ENCODE measurements at regions not wholly inside any gene's neighbourhood (a gene's known extent, or its start where the extent isn't known, plus 50 kb on each side); places are given as distances from the start of the nearest gene placed in this dataset.

DNA sequence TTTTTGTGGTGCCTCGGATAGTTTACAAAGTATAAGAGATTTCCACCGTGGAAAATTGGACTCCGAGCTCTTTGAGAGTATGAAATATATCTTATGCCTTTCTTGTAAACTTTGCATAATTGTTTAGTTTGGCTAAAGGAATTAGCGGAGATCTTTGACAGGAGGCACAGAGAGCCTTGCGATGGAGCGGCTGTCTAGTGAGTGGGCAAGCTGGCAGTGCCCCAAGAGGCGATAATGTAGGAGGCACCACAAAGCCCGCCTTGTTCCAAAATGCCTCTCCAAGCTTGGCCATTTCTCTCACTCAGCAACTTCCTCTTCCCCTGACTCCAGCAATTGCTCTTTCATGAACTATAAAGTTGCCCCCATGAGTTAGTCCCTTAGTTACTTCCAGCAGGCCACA, 270.1 kb upstream of the PRICKLE1 start:
- no peaks in the 10 kb centered on the region for H3K36me3 ChIP-seq (ENCODE audit: insufficient read depth, low read length)
- H3K9ac ChIP-seq (ENCODE audit: insufficient read length) = no peak overlapping the region
- no peaks in the 10 kb centered on the region for H3K9me3 ChIP-seq (ENCODE audit: low read depth, low read length)
- no peak for DNase-seq (ENCODE audit: low read depth, low spot score)
- no peak overlapping the region for H3K4me3 ChIP-seq
- no peak overlapping the region for H3K27ac ChIP-seq
- TF ChIP-seq FOXP2 (optimal IDR thresholded peaks at IDR 0.05; ENCODE audit: control extremely low read depth, extremely low read length, insufficient read depth) (no peak), EZH2 (IDR thresholded peaks at IDR 0.05) (no peak), POLR2AphosphoS5 (IDR thresholded peaks at IDR 0.05; ENCODE audit: borderline replicate concordance, low read depth, low read length) (no peak)

DNA sequence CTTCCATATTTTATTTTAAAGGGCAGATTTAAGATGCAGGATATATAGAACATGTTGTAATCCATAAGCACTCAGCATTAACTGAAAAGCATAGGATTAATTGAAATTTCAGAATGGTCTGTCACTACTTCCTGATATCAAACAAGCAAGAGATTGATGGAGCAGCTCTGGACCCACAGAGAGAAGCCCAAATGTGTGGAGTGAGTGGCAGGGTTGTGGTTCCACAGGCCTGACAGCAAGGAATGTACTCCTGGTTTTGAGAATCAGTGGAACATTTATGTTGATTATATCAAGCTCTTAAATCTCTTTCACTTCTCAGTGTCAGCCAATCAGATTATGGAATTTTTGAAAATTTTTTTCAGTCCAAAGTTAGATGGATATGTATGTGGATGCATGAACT, 267.6 kb upstream of the PRICKLE1 start:
- DNase-seq (ENCODE audit: low read depth, low spot score) = no peak
- no peaks in the 10 kb centered on the region for H3K36me3 ChIP-seq (ENCODE audit: insufficient read depth, low read length)
- no peak overlapping the region for H3K27ac ChIP-seq
- H3K9me3 ChIP-seq (ENCODE audit: low read depth, low read length) = no peaks in the 10 kb centered on the region
- H3K9ac ChIP-seq (ENCODE audit: insufficient read length) = no peak overlapping the region
- H3K4me3 ChIP-seq = no peak overlapping the region
- TF ChIP-seq POLR2AphosphoS5 (IDR thresholded peaks at IDR 0.05; ENCODE audit: borderline replicate concordance, low read depth, low read length) (no peak), FOXP2 (optimal IDR thresholded peaks at IDR 0.05; ENCODE audit: control extremely low read depth, extremely low read length, insufficient read depth) (no peak), EZH2 (IDR thresholded peaks at IDR 0.05) (no peak)

DNA sequence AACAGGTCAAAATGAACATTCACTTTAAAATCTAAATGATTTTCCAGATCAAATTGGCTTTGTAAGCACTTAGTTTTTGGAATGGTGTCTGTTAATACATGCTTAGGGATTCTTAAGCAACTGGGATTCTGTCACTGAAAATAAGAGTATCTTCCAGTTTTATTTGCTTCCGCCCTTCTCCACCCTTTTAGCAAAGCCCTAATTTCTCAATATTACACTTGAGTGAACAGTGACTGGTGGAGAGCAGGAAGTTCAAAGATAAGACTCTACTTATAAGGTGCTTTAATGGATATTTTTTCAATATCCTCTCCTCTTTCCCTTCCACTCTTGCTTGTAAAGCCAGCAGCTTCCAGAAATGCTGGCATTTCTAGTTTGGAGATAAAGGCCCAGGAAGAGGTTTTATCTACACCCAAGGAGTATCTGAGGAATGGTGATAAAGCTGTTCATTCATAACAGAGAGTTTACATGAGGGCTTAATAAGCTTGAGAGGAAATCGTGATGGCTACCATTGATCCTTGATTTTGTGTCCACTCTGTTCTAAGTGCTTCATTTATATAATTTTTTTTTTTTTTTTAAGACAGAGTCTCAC, 265.9 kb upstream of the PRICKLE1 start:
- Histone ChIP-seq H3K9me3 (ENCODE audit: low read depth, low read length) (no peaks in the 10 kb centered on the region), H3K36me3 (ENCODE audit: insufficient read depth, low read length) (no peaks in the 10 kb centered on the region), H3K4me3 (no peak overlapping the region), H3K27ac (no peak overlapping the region), H3K9ac (ENCODE audit: insufficient read length) (no peak overlapping the region)
- no peak for DNase-seq (ENCODE audit: low read depth, low spot score)
- TF ChIP-seq POLR2AphosphoS5 (IDR thresholded peaks at IDR 0.05; ENCODE audit: borderline replicate concordance, low read depth, low read length) = no peak
- no peak for TF ChIP-seq EZH2 (IDR thresholded peaks at IDR 0.05)
- TF ChIP-seq FOXP2 (optimal IDR thresholded peaks at IDR 0.05; ENCODE audit: control extremely low read depth, extremely low read length, insufficient read depth) = no peak

DNA sequence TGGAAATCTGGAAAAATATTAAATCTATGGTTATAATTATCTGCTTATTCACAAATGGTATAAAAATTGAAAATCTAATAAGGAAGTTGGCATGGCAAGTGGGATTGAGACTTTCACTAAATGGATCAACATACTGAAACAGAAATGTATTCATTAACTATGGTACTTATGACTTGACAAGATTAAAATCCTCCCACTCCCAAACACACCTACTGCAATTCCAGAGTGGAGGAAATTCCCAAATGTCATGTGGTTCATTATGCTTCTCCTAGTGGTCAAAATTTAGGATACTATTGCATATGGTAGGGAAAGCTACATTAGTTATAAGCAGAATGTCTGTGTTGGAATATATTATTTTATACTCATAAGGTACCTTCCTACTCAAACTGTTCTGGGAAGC, 265.3 kb upstream of the PRICKLE1 start:
- no peak for TF ChIP-seq POLR2AphosphoS5 (IDR thresholded peaks at IDR 0.05; ENCODE audit: borderline replicate concordance, low read depth, low read length)
- no peak for DNase-seq (ENCODE audit: low read depth, low spot score)
- Histone ChIP-seq H3K36me3 (ENCODE audit: insufficient read depth, low read length) (no peaks in the 10 kb centered on the region), H3K27ac (no peak overlapping the region), H3K9me3 (ENCODE audit: low read depth, low read length) (no peaks in the 10 kb centered on the region), H3K4me3 (no peak overlapping the region), H3K9ac (ENCODE audit: insufficient read length) (no peak overlapping the region)

- DNase-seq (ENCODE audit: low read depth, low spot score) = no peak
- Histone ChIP-seq H3K4me3 (no peak overlapping the region), H3K9ac (ENCODE audit: insufficient read length) (no peak overlapping the region), H3K27ac (no peak overlapping the region), H3K9me3 (ENCODE audit: low read depth, low read length) (no peaks in the 10 kb centered on the region), H3K36me3 (ENCODE audit: insufficient read depth, low read length) (no peaks in the 10 kb centered on the region)
- TF ChIP-seq POLR2AphosphoS5 (IDR thresholded peaks at IDR 0.05; ENCODE audit: borderline replicate concordance, low read depth, low read length) (no peak), FOXP2 (optimal IDR thresholded peaks at IDR 0.05; ENCODE audit: control extremely low read depth, extremely low read length, insufficient read depth) (no peak), EZH2 (IDR thresholded peaks at IDR 0.05) (no peak)
Observed at GRCh38 chr12:42854208-42854607, 264.7 kb upstream of the PRICKLE1 start.

- Histone ChIP-seq H3K27ac (no peak overlapping the region), H3K9me3 (ENCODE audit: low read depth, low read length) (no peaks in the 10 kb centered on the region), H3K9ac (ENCODE audit: insufficient read length) (no peak overlapping the region), H3K4me3 (no peak overlapping the region), H3K36me3 (ENCODE audit: insufficient read depth, low read length) (no peaks in the 10 kb centered on the region)
- TF ChIP-seq POLR2AphosphoS5 (IDR thresholded peaks at IDR 0.05; ENCODE audit: borderline replicate concordance, low read depth, low read length) = no peak
- TF ChIP-seq EZH2 (IDR thresholded peaks at IDR 0.05) = no peak
- no peak for TF ChIP-seq FOXP2 (optimal IDR thresholded peaks at IDR 0.05; ENCODE audit: control extremely low read depth, extremely low read length, insufficient read depth)
- DNase-seq (ENCODE audit: low read depth, low spot score) = no peak
Observed at GRCh38 chr12:42853370-42854140, 264.0 kb upstream of the PRICKLE1 start.

GRCh38 chr12:42846782-42847181, 257.2 kb upstream of the PRICKLE1 start:
- Histone ChIP-seq H3K27ac (no peak overlapping the region), H3K36me3 (ENCODE audit: insufficient read depth, low read length) (no peaks in the 10 kb centered on the region), H3K4me3 (no peak overlapping the region), H3K9ac (ENCODE audit: insufficient read length) (no peak overlapping the region), H3K9me3 (ENCODE audit: low read depth, low read length) (no peaks in the 10 kb centered on the region)
- DNase-seq (ENCODE audit: low read depth, low spot score) = no peak
- no peak for TF ChIP-seq EZH2 (IDR thresholded peaks at IDR 0.05)
- no peak for TF ChIP-seq POLR2AphosphoS5 (IDR thresholded peaks at IDR 0.05; ENCODE audit: borderline replicate concordance, low read depth, low read length)
- TF ChIP-seq FOXP2 (optimal IDR thresholded peaks at IDR 0.05; ENCODE audit: control extremely low read depth, extremely low read length, insufficient read depth) = no peak

DNA sequence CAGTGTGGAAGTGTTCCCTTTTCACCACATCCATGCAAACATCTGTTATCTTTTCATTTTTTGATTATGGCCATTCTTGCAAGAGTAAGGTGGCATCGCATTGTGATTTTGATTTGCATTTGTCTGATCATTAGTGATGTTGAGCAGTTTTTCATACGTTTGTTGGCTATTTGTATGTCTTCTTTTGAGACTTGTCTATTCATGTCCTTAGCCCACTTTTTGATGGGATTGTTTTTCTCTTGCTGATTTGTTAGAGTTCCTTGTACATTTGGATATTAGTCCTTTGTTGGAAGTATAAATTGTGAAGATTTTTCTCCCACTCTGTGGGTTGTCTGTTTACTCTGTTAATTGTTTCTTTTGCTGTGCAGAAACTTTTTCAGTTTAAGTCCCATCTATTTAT, 244.5 kb upstream of the PRICKLE1 start:
- no peak overlapping the region for H3K27ac ChIP-seq
- H3K9me3 ChIP-seq (ENCODE audit: low read depth, low read length) = no peaks in the 10 kb centered on the region
- no peaks in the 10 kb centered on the region for H3K36me3 ChIP-seq (ENCODE audit: insufficient read depth, low read length)
- H3K9ac ChIP-seq (ENCODE audit: insufficient read length) = no peak overlapping the region
- no peak overlapping the region for H3K4me3 ChIP-seq
- TF ChIP-seq EZH2 (IDR thresholded peaks at IDR 0.05) (no peak), FOXP2 (optimal IDR thresholded peaks at IDR 0.05; ENCODE audit: control extremely low read depth, extremely low read length, insufficient read depth) (no peak), POLR2AphosphoS5 (IDR thresholded peaks at IDR 0.05; ENCODE audit: borderline replicate concordance, low read depth, low read length) (no peak)
- DNase-seq (ENCODE audit: low read depth, low spot score) = no peak

Data from SK-N-MC (cell line).